LNCaP clone FGC (cell line): ENCODE measurements at regions not wholly inside any gene's neighbourhood (a gene's known extent, or its start where the extent isn't known, plus 50 kb on each side); places are given as distances from the start of the nearest gene placed in this dataset.

Experiments used
- DNase-seq: peaks from one replicate; pipeline ENCODE4 v3.0.0-alpha.2; 2011; ENCODE audit warnings: low read depth
- H3K4me3 ChIP-seq: 2 replicates; pipeline ENCODE4 v1.5.1; 2011; ENCODE audit warnings: mild to moderate bottlenecking, low read depth, low read length, control low read depth
- TF ChIP-seq, protein P1 (sequence below): IDR thresholded peaks from 2 replicates; pipeline ENCODE4 v1.5.1; 2012; ENCODE audit warnings: mild to moderate bottlenecking; ENCODE audit not compliant: control insufficient read depth, insufficient read depth; ENCODE audit errors: extremely low read depth

DNA sequence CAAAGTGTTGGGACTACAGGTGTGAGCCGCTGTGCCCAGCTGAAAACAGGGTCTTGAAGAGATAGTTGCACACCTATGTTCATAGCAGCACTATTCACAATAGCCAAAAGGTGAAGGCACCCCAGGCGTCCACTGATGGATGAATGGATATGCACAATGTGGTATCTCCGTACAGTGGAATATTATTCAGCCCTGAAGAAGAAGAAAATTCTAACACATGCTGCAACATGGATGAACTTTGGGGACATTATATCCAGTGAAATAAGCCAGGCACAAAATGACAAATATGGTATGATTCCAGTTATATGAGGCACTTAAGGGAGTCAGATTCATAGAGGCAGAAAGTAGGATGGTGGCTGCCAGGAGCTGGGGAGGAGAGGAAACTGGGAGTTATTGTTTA is 137.6 kb upstream of the WNT4 start:
- H3K4me3 ChIP-seq, result no peak overlapping the region
- no peak for DNase-seq
- TF ChIP-seq, protein P1, sequence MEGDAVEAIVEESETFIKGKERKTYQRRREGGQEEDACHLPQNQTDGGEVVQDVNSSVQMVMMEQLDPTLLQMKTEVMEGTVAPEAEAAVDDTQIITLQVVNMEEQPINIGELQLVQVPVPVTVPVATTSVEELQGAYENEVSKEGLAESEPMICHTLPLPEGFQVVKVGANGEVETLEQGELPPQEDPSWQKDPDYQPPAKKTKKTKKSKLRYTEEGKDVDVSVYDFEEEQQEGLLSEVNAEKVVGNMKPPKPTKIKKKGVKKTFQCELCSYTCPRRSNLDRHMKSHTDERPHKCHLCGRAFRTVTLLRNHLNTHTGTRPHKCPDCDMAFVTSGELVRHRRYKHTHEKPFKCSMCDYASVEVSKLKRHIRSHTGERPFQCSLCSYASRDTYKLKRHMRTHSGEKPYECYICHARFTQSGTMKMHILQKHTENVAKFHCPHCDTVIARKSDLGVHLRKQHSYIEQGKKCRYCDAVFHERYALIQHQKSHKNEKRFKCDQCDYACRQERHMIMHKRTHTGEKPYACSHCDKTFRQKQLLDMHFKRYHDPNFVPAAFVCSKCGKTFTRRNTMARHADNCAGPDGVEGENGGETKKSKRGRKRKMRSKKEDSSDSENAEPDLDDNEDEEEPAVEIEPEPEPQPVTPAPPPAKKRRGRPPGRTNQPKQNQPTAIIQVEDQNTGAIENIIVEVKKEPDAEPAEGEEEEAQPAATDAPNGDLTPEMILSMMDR, result no peak

DNA sequence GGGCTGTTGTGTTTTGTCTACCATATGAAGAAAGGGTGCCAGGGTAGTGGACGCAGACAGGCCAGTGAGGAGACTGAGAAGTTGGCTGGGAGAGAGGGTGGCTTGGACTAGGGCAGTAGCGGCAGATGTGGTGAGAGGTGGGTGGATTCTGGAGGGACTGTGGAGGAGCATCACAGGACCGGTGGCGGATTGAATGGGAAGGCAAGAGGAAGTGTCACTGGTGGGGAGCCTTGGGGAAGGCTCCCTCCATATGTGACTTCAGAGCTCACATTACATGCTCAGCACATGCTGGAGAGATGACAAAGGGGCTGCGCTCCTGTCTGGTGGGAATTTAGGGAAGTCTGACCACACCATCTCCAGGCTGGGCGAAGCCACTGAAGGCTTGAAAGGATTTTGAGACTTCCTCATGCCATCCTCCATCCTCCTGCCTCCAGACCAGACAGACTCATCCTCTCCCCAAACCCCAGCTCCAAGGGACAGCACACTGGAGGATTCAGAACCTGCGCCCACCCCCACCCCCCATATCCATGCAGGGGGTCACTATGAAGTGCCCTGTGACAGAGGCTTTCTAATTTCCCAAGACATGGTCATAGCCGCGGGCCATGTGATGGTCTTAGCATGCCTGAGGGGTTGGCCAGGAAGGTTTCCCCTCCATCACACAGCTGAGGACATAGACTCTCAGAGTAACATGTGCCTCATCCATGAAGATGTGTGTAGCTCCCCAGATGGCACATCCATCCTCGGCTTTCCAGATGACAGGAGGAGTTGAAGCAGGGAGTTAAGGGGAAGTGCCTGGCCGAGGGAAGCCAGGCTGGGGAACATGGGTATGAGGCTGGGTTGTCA is 138.8 kb upstream of the WNT4 start:
- H3K4me3 ChIP-seq, result no peak overlapping the region
- DNase-seq, result no peak
- TF ChIP-seq, protein P1, result no peak

DNA sequence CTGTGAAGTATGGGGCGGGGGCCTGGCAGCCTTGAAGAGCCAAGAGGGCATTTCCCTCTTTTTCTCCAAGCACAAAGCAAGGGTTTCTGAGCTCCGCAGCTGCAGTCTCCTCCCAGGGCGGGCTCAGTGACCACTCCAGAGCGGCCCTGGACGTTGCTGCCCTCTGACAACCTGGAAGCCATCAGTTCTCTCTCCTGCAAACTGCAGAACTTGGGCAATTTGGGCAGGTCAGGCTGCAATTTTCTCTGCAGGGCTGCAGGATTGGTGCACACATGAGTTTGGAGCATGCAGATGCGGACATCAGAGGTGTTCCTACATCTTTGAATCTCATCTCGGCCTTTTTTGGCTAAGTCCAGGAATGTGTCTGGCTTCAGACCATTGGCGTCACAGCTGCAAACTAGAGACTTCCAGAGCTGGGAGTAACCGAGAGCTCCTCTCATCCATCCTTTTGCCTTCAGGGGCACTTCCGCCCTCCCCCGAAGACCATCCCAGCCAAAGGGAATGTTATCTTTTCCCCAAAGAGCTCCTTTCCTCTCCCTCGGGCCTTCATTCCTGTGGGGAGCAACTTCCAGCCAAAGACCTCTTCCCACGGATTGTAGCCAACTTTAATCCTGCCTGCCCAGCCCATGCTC is 139.6 kb upstream of the WNT4 start:
- TF ChIP-seq, protein P1, result no peak
- DNase-seq, result no peak

DNA sequence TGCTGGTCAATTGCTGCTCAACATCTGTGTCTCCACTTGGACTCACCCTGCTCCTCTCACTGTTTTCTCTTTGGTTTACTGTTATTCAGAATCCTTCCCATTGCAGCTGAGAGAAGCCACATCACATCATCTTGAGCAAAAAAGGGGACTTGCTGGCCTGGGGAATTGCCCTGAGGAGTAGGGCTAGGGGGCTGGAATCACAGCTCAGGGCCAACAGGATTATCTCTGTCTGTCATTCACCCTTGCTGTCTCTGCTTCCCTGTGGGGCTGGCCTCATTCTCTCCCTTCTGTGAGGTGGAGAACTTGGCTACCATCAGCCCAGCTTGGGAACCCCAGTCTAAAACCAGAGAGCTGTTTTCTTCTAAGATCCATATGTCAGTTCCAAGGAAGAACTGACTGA is 140.7 kb upstream of the WNT4 start:
- DNase-seq, result no peak
- no peak overlapping the region for H3K4me3 ChIP-seq
- TF ChIP-seq, protein P1, result no peak

More for the DNA sequence above, 139.6 kb upstream of the WNT4 start:
- no peak overlapping the region for H3K4me3 ChIP-seq

DNA sequence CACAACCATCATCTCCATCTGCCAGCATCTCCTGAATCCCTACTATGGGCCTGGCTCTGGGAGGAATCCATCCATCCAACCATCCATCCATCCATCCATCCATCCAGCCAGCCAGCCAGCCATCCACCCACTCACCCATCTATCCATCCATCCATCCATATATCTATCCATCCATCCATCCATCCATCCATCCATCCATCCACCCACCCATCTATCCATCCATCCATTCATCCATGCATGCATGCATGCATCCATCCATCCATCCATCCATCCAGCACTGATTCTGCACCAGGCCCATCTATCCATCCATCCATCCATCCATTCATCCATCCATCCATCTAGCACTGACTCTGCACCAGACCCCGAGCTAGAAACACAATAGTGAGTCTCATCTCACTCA is 141.3 kb upstream of the WNT4 start:
- no peak overlapping the region for H3K4me3 ChIP-seq
- TF ChIP-seq, protein P1, result no peak
- DNase-seq, result no peak

DNA sequence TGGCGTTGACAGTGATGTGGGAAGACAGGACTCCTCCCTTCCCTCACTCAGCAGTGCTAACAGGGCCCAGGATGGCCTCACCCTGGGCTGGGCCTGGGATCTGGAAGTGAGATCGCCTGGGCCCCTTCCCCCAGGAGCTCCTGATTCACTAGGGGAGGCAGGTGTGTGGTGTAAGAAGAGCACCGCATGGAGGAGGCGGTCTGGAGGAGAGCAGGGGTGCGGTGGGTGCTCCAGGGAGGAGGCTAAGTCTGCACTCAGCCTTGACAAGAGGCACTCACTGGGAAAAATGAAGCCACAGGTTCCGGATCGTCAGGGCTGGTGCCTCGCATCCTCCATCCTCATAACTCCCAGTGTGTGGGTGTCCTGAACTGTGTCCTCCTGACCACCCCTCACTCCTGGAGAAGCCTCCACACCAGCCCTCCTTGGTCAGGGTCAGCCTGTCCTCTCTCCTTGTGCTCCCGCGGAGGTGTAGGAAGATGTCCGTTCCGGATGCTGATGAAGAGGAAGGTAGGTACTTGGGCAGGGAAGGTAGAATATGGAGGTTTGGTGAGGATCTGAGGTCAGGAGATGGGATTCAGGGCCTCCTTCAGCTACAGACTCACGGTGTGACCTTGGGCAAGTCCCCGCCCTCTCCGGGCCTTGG is 142.1 kb upstream of the WNT4 start:
- TF ChIP-seq, protein P1, result no peak
- DNase-seq, result no peak
- H3K4me3 ChIP-seq, result no peak overlapping the region
